ENCODE measurements at regions not wholly inside any gene's neighbourhood (a gene's known extent, or its start where the extent isn't known, plus 50 kb on each side); places are given as distances from the start of the nearest gene placed in this dataset.

DNA sequence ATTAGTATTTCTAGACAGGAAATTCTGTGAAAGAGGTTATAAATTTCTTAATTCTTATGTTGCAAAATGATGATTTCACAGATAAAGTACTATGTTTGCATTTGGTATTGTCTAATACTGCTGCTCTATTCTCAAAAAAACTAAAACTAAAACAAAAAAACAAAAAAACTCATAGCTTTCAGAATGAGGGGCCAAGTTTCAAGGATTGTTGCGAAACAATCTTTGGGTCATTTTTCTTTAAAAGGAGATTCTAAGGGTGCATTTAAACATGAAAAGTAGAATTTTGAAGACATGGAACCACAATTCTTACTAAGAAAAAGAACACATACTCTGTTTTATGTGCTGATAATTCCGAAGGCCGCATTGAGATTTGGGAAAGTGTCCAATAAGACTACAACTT lies 645.1 kb downstream of the ADGRL2 start:
- TF ChIP-seq, protein P1, sequence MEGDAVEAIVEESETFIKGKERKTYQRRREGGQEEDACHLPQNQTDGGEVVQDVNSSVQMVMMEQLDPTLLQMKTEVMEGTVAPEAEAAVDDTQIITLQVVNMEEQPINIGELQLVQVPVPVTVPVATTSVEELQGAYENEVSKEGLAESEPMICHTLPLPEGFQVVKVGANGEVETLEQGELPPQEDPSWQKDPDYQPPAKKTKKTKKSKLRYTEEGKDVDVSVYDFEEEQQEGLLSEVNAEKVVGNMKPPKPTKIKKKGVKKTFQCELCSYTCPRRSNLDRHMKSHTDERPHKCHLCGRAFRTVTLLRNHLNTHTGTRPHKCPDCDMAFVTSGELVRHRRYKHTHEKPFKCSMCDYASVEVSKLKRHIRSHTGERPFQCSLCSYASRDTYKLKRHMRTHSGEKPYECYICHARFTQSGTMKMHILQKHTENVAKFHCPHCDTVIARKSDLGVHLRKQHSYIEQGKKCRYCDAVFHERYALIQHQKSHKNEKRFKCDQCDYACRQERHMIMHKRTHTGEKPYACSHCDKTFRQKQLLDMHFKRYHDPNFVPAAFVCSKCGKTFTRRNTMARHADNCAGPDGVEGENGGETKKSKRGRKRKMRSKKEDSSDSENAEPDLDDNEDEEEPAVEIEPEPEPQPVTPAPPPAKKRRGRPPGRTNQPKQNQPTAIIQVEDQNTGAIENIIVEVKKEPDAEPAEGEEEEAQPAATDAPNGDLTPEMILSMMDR (conservative IDR thresholded peaks at IDR 0.05; ENCODE audit: low read depth, low read length) = no peak
- no peak for DNase-seq (ENCODE audit: low read depth)
- H3K4me3 ChIP-seq (ENCODE audit: low read length) = no peak overlapping the region

DNA sequence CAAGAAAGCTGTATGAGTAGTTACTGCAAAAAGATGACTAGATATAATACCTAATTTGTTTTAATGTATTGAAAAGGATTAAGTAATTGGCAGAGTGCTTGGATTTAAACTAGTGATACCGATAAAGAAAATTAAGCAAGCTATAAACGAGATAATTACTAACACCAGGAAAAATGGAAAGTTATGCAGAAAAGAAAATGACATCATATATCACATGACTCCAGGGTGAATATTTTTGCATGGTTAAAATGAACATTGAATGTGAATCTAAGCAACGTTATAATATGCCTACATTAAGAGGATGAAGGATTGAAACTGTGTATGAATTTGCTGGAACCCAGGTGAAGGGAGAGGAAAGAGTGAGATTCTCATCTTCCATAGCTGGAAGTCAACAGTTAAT lies 644.4 kb downstream of the ADGRL2 start:
- no peak for DNase-seq (ENCODE audit: low read depth)
- H3K4me3 ChIP-seq (ENCODE audit: low read length) = no peak overlapping the region
- TF ChIP-seq, protein P1 (conservative IDR thresholded peaks at IDR 0.05; ENCODE audit: low read depth, low read length) = no peak

DNA sequence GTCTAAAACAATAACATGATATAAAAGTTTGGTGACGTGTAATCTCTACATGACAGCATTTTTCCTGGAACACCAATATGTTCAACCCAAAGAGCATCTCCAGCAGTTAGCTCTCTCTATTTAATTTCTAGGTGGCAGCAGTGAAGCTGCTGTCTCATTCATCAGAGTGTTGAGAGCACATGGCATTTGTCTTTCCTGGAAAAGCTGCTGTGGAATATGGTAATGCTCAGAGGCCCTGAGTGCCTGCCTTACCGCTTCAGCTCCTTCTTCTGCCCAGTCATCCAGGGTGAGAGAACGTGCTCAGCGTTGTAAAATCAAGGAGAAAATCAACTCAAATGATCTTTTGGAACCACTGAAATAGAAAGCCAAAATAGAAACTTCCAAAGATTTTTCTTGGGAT lies 640.7 kb downstream of the ADGRL2 start:
- TF ChIP-seq, protein P1 (conservative IDR thresholded peaks at IDR 0.05; ENCODE audit: low read depth, low read length) = no peak
- H3K4me3 ChIP-seq (ENCODE audit: low read length) = no peak overlapping the region

DNA sequence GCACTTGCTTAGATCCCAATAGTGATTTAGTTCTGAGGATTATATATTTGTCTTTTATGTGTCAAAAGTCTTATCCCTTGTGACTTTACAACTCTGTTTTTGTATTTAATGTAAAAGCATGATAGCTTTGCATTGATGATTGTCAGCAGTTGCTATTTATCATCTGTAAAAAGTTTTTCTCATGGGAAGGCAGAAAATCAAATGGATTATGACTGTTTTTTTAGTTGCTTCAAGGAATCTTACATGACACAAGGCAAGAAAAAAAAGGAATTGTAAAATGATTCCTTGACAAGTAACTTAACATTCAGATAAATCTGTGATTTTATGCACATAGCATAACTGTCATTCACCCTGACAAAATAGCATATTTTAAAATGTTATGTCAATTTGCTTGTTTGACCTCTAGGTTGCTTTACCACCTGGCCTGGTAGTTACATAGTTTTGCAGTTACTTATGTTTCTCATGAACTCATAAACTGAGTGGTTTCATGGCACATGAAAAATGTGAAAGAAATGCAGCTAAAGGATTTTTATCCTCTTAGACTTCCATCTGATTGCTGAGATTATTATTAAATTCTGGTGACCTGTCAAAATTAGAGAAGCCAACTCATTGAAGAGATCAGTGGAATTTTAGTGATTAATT lies 622.6 kb downstream of the ADGRL2 start:
- TF ChIP-seq, protein P1 (conservative IDR thresholded peaks at IDR 0.05; ENCODE audit: low read depth, low read length) = no peak
- H3K4me3 ChIP-seq (ENCODE audit: low read length) = no peak overlapping the region
- no peak for DNase-seq (ENCODE audit: low read depth)

More for the DNA sequence above, 640.7 kb downstream of the ADGRL2 start:
- DNase-seq (ENCODE audit: low read depth) = no peak

DNA sequence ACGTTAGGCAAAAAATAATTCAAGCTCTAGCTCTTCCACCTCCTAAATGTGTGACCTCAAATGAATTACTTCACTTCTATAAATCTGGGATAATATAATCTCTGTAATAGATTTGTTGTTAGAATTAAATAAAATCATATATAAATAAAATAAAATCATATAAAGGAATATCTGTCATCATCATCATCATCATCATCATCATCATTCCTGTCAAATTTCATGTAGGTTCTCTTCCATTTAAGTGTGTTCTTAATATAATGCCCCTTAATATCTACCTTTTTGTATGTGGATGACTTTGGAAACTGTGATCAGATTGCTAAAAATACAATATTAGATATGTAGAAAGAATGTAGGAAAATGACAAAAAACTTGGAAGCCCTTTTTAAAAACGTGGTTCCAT lies 621.0 kb downstream of the ADGRL2 start:
- no peak overlapping the region for H3K4me3 ChIP-seq (ENCODE audit: low read length)
- no peak for DNase-seq (ENCODE audit: low read depth)
- TF ChIP-seq, protein P1 (conservative IDR thresholded peaks at IDR 0.05; ENCODE audit: low read depth, low read length) = no peak

DNA sequence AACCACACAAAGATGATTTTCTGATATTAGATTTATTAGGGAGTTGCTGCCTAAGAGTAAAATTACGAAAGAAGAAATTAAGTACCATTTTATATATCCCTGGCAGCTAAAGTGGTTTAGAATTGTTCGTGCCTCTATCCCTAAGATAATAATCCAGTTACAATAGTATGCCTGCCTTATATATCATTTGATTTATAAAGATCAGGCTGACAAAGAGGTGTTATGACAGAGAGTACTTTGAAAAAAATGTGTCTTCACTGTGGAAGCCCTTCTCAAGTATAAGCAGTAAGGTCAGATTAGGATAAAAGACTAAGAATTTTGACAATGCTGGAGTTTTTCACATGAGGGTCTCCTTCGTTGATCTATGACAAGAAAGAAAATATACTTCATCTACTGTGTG lies 619.9 kb downstream of the ADGRL2 start:
- TF ChIP-seq, protein P1 (conservative IDR thresholded peaks at IDR 0.05; ENCODE audit: low read depth, low read length) = no peak
- DNase-seq (ENCODE audit: low read depth) = no peak
- H3K4me3 ChIP-seq (ENCODE audit: low read length) = no peak overlapping the region

DNA sequence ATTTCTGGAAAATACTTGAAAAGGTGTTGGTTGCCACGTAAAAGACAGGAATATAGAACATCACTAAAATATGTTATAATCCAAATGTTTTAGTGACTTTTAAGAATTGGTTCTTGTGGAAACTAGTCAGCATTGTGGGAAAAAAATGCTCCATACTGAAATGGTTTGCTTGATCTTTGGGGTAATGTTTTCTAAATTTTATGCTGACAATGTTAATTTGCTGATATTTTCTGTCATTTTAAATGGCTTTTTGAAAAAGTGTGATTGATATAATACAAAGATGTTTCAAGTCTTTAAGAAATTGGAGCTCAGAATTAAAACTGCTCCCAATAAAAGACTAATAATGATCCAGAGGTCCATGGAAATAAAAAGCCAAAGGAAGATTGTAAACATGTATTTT lies 610.9 kb downstream of the ADGRL2 start:
- TF ChIP-seq, protein P1 (conservative IDR thresholded peaks at IDR 0.05; ENCODE audit: low read depth, low read length) = no peak

More for the DNA sequence above, 610.9 kb downstream of the ADGRL2 start:
- H3K4me3 ChIP-seq (ENCODE audit: low read length) = no peak overlapping the region
- no peak for DNase-seq (ENCODE audit: low read depth)

Measured in retinal pigment epithelial cell (primary cell).